DMS114 treated with DMSO at 0.1 percent for 48 hours (cell line): ENCODE measurements at regions not wholly inside any gene's neighbourhood (a gene's known extent, or its start where the extent isn't known, plus 50 kb on each side); places are given as distances from the start of the nearest gene placed in this dataset.
"Not testable (repeated sequence)": the region's sequence is repeated elsewhere in the genome, so short reads cannot be mapped to it uniquely, and the experiment has no call there.

Source experiments
- DNase-seq: peaks from one replicate; lab custom pipeline; 2025; ENCODE audit not compliant: unreplicated experiment; lab: John Stamatoyannopoulos, UW

DNA sequence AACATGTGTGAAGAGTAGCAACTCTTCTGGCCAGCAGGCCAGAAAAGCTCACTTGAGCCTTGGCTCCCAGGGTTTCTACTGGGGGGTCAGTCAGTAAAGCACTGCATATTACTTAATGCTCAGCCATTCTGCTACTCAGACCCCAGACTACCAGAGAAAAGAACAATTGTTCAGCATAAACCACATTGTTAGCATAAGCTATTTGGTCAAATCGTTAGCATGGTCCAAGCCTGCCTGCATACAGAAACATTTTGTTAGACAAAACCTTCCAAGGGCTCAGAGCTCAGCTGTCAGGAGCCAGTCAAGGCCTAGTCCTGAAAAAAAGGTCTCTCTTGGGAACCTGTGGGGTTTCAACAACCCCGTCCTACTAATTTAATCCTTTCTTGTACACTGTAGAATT lies 449.3 kb downstream of the PRR16 start:
- DNase-seq, result no peak

GRCh38 chr5:120917214-120917758 lies 453.2 kb downstream of the PRR16 start:
- DNase-seq, result no peak

DNA sequence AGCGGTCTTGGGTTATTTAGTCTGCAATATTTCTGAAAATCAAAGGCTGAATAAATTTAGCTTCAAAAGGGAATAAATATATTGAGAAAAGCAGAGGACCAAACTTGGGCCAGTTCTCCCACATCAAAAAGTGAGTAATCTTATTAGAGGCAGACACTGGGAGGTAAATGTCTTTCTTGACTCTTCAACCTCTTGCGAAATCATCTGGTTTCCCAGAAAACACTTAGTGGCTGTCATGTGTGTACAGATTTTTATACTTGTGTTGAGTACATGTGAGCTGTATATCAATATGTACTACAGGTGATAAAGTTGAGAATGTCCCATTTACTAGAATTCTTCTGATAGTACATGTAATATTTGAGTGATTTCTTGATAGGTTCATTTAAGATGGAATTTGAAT lies 454.9 kb downstream of the PRR16 start:
- no peak for DNase-seq

DNA sequence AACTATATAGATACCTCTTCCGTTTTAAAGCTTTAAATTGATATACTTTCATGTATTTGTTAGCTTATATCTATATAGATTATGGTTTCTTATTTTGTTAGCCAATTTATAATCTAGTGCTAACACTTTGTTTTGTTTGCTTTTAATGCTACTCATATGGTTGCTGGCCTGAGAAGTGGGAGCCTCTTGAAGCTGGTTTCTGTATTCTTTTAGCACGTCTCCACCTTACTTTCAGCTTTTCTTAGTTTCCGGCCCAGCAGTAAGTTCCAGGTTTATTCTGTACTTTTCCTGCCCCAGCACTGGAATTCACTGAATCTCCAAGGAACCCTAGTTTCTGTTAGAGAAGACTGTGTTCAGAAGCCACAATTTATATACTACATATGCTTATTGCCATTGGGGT lies 458.9 kb downstream of the PRR16 start:
- DNase-seq, result no peak

DNA sequence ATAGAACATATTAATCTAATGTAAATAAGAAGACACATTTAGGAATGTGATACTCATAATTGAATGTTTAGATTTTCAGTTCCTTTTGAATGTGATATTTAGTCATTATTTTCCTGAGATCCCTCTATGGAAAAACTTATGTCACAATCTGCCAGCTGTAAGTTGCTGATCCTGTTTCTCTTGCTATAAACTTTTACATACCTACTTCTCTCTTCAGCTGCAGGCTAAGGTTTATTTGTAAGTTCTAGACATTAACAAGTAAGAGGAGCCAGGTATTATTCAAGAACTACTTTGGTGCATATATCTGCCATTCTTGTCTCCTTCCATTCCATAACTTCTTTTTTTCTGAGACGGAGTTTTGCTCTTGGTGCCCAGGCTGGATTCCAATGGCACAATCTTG lies 462.4 kb downstream of the PRR16 start:
- no peak for DNase-seq

- DNase-seq, result no peak
Measured at GRCh38 chr5:120927950-120928530, 463.9 kb downstream of the PRR16 start.

GRCh38 chr5:120932480-120932879 lies 468.4 kb downstream of the PRR16 start:
- DNase-seq, result no peak

DNA sequence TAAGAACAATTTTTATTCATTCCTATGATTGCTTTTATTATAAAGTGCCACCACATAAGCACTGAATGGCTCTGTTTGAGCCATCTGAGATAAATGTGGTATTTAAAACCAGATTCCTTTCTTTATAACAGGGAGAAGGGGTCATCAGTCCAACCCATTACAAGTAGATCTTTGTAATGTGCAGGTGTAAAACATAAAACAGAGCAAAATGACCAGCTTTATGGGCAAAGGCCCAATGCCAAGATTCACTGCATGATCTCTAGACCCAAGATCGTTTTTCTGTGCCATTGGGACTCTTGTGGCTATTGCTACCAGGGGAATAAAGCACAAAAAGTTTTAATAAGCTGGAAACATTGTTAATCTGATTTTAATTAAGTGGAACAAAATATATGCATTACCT lies 469.9 kb downstream of the PRR16 start:
- no peak for DNase-seq

GRCh38 chr5:120936652-120937051 lies 472.6 kb downstream of the PRR16 start:
- no peak for DNase-seq

GRCh38 chr5:120938604-120939003 lies 474.5 kb downstream of the PRR16 start:
- DNase-seq, result no peak

DNA sequence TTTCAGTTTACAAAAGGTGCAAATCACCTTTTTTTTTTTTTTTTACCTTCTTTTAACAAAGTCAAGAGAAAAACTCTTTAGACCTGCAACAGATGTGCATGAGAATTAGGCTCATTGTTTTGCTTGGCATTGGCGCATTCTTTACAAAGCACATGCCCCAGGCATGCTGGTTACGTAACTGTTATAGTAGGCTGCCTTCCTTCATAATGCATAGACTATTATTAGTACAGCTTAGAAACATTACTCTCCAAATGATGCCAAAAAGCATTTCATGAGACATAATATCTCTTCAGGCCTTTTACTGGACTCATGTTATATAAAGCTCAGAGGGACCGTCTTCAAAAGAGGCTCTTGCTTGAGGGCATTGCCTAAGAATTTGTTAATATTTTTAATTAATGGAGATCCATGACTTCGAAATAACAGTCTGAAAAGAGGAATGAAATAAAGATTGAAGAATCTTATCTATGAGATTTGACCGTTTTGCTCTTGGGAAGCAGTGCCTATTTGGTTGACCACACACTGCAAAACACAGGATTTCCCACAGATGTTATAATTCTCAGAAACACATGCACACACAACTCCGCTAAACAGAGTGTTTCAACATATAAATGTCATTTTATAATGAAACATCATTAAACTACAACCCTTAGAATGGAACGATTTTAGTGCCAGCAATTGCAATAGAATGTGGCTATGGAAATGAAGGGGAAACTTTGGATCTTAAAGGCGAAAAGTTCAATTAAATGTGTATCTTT lies 478.7 kb downstream of the PRR16 start:
- DNase-seq, result no peak

- DNase-seq, result not testable (repeated sequence)
Measured at GRCh38 chr5:120949596-120949995, 485.5 kb downstream of the PRR16 start.

GRCh38 chr5:120953445-120953844 lies 489.3 kb downstream of the PRR16 start:
- DNase-seq, result not testable (repeated sequence)

DNA sequence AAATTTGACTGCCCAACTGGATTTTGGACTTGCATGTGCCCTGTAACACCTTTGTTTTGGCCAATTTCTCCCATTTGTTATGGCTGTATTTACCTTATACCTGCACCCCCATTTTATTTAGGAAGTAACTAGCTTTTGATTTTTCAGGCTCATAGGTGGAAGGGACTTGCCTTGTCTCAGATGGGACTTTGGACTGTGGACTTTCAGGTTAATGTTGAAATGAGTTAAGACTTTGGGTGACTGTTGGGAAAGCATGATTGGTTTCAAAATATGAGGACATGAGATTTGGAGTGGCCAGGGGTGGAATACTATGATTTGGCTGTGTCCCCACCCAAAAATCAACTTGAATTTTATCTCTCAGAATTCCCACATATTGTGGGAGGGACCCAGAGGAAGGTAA lies 490.2 kb downstream of the PRR16 start:
- no peak for DNase-seq

GRCh38 chr5:120955795-120956194 lies 491.7 kb downstream of the PRR16 start:
- no peak for DNase-seq

- DNase-seq, result no peak
Measured at GRCh38 chr5:120958877-120959485, 494.9 kb downstream of the PRR16 start.

DNA sequence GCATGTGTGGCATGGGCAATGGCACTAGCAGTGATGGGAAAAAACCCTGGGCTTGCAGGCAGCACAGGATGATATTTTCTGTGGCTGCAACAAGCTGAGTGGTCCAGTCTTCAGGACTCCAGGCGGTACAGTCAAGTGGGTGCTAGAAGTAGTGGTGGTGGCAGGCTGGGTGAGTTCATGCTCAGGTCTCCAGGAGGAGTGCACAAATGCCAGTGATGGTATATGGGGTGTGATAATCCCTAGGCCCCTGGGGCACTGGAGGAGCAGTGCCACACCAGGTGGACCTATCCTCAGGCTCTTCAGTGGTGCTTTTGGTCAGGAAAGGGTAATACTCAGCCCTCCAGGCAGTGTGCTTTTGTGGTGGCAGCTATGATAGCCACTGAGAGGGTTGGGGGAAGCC lies 496.4 kb downstream of the PRR16 start:
- no peak for DNase-seq

- no peak for DNase-seq
Measured at GRCh38 chr5:120967366-120967765, 503.3 kb downstream of the PRR16 start.

DNA sequence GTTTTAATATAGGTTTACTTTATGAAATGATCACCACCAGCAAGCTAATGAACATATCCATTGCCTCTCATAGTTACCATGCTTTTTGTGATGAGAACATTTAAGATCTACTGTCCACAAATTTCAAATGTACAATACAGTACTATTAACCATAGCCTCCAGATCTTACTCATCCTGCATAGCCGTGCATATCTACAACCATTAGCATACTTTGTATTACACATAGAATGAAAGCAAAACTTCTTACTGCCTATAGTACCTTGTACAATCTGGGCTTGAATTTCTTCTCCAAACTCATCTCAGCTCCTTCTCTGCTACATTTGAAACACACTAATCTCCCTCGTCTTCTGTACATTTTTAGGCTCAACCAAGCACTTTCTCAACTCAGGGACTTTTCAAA lies 510.6 kb downstream of the PRR16 start:
- DNase-seq, result no peak

- no peak for DNase-seq
Measured at GRCh38 chr5:120982351-120982750, 518.3 kb downstream of the PRR16 start.

DNA sequence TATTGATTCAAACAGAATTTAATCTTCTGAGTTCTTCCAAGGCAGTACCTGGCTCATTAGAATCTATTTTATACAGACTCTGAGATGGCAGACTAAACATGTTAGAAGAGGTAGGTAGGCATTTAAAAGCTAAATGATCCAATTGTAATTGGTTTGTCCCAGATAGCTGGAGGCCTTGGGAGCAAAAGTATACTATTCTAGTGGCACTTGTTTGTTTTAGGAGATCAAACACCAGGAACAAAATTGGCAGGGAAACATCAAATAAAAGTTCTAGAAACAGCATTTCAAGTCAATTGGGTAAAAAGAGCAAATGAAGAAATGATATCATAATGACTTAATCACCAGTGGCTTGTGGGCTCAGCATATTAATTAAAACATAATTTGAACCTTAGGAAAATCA lies 521.4 kb downstream of the PRR16 start:
- DNase-seq, result no peak

DNA sequence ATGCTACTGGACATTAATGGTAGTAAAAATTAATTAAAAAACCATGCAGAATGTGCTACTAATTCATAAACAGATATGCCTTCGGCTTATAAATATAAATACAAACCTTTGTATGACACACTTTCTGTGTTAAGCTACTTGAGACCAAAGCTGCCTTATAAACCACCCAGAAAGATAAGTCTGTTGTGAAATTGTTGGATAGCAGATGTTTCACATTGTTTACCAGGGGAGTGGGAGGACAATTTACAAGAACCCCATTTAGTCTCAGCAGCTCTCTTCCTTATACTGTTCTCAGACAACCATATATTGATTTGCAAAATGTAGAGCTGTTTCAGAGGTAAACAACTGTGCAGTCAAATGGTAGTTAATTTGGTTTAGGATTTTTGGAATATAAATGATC lies 524.4 kb downstream of the PRR16 start:
- no peak for DNase-seq
